GM20000 (cell line): ENCODE measurements at regions not wholly inside any gene's neighbourhood (a gene's known extent, or its start where the extent isn't known, plus 50 kb on each side); places are given as distances from the start of the nearest gene placed in this dataset.

Experiments
- DNase-seq: peaks from one replicate; pipeline ENCODE4 v3.0.0; 2012; ENCODE audit warnings: low spot score
- TF ChIP-seq, protein P1 (sequence below): IDR thresholded peaks from 2 replicates; pipeline ENCODE4 v1.5.1; 2012; ENCODE audit warnings: mild to moderate bottlenecking, control low read depth; ENCODE audit errors: extremely low read depth, missing control alignments

DNA sequence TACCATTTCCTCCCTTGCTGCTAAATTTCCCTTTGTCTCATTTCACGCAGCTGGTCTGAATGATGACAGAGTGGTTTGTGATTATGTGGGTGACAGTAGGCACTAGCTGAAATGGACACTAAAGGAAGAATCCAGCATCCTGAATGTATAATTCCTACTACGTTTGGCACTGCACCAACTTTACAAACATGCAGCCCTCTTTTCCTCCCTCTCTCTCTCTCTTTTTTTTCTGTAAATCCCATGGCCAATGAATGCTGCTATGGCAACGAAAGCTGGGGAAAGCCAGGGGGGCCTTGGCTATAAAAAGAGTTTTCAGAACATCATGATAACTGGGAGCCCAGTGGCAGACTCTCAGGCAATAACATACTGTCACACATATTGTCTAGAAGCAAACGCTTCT is 367.2 kb upstream of the AGTR1 start:
- TF ChIP-seq, protein P1, sequence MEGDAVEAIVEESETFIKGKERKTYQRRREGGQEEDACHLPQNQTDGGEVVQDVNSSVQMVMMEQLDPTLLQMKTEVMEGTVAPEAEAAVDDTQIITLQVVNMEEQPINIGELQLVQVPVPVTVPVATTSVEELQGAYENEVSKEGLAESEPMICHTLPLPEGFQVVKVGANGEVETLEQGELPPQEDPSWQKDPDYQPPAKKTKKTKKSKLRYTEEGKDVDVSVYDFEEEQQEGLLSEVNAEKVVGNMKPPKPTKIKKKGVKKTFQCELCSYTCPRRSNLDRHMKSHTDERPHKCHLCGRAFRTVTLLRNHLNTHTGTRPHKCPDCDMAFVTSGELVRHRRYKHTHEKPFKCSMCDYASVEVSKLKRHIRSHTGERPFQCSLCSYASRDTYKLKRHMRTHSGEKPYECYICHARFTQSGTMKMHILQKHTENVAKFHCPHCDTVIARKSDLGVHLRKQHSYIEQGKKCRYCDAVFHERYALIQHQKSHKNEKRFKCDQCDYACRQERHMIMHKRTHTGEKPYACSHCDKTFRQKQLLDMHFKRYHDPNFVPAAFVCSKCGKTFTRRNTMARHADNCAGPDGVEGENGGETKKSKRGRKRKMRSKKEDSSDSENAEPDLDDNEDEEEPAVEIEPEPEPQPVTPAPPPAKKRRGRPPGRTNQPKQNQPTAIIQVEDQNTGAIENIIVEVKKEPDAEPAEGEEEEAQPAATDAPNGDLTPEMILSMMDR = no peak
- no peak for DNase-seq

DNA sequence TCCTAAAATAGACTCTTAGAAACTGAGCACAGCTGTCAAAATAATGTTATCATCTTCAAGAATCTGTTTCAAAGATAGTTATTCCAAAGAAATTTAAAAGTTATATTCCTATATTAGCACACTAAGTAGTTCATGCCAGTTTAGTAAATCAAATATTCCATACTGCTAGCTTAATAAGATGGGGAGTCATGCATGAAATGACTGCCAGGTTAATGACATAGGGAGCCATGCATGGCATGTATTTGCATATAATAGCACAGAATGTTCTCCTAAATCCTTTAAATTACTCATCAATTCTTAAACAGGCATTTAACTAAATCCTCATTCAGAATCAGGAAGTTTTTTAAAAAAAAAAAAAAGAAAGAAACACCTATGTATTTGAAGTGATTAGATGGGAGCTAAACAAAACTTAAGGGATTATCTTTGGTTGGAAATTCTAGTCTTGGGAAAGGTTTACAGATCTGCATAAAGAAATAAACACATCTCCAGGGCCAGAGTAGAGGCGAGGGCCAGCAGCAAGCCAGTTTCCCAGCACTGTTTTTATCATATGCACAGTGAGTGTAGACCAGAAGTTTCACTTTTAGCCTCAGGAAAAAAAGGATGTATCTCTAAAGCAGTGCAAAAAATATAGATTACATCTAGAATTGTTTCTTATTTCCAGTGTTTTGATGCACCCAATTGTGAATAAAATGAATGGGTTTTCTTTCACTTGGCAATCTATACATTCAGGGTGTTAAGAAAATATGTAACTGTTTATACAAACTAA is 366.4 kb upstream of the AGTR1 start:
- no peak for DNase-seq
- TF ChIP-seq, protein P1 = no peak

DNA sequence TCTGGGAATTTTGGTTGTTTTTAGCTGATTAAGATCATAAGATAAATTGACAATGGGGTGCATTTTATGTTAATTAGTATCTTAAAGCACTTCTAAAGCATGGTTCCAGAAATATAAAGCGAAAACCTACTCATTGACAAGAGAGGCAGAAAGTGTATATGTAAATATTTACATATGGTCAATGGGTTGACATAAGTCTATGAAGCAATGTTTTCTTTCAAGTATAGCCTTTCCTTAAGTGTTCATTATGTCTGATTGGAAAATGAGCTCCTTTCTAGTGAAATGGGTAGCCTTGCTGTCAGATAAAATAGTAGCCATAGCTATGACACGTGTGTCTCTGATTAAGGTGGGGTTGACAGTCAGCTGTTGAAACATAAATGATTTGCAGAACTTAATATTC is 365.2 kb upstream of the AGTR1 start:
- TF ChIP-seq, protein P1 = no peak
- no peak for DNase-seq

DNA sequence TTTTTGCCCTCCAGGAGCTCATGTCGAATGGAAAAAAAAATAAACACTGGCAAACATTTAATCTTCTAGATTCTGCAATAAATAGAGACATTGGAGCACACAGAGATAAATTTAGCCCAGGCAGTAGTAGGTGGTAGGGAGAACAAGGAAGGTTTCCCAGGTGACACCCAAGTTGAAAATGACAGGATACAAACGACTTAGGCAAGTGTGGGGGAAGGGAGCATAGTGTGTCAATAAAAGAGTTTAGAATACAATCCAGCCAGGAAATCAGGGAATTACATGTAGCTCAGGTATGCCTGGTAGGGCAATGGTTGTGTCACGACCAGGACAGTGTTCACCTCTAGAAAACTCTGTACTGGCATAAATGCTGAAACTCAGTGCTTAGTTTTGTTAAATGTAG is 364.6 kb upstream of the AGTR1 start:
- TF ChIP-seq, protein P1 = no peak
- DNase-seq = no peak

DNA sequence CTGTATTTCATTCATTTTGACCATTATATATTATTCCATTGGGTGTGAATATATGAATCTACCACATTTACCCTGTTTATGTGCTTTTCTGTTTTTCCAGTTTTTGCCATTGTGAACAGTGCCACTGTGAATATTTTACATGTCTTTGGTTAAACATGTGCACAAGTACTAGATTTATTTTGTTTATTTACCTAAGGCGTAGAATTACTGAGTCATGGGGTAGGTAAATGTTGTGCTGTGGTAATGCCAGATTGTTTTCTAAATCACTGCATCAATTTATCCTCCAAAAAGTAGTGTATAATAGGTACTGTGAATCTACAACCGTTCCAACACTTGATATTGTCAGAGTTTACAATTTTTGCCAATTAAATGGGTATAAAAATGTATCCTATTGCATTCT is 362.1 kb upstream of the AGTR1 start:
- TF ChIP-seq, protein P1 = no peak
- DNase-seq = no peak

DNA sequence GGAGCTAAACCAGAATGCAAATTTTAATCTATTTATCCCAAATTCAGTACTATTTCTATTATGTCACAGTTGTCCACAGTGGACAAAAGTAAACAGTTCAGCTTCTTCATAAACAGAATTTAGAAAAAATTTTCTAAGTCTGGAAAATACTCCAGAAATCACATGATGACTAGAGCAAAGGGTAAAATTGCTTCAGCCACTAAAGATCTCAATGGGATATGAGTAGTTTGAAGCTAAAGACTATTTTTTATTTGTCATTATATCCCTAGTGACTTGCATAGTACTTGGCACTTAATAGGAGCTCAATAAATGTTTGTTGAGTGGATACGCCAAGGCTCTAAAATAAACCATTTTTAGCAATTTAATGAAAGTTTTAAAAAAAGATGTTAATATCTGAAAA is 354.3 kb upstream of the AGTR1 start:
- DNase-seq = no peak
- TF ChIP-seq, protein P1 = no peak

DNA sequence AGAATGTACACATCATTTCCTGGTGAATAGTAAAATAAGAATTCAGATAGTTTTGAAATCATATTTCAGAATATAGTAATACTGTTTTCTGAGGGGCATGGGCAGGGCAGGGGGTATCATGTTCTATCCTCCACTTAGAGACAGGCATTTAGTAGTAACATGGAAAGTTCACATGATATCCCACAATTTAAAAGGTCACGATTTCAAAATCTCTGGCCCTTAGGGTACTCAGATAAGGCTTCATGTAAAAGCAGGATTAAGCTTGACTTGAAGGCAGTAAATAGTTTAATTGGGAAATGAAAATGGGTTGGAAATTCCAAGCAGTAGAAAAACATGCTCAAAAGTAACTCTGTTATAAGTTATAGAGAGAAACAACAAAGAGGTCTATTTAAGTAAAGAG is 353.2 kb upstream of the AGTR1 start:
- no peak for DNase-seq
- TF ChIP-seq, protein P1 = no peak
